GM19043 (cell line): ENCODE measurements at regions not wholly inside any gene's neighbourhood (a gene's known extent, or its start where the extent isn't known, plus 50 kb on each side); places are given as distances from the start of the nearest gene placed in this dataset.

ENCODE experiments used
- ATAC-seq: cut with Tn5 transposase; IDR thresholded peaks from one replicate; pipeline ENCODE4 v1.9.1; 2021; ENCODE audit warnings: low read depth; ENCODE audit not compliant: unreplicated experiment

DNA sequence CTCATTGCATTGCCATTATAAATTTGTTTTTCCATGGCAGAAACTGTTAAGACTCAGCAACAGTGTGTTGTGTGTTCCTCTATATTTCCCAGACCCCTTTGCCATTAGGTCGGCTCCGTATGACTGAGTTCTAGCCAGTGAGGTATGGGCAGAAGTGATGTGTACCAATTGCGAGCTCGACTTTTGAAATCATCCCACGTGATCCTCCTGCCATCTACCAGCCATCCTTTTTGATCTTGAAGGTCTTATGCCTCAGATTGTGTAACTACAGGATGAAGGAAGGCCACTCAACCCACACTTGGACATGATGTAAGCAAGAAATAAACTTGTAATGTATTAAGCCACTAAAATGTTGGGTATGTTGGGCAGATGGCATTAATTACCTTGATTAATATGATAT lies 562.3 kb downstream of the PDCD6IP start:
- ATAC-seq: no peak

DNA sequence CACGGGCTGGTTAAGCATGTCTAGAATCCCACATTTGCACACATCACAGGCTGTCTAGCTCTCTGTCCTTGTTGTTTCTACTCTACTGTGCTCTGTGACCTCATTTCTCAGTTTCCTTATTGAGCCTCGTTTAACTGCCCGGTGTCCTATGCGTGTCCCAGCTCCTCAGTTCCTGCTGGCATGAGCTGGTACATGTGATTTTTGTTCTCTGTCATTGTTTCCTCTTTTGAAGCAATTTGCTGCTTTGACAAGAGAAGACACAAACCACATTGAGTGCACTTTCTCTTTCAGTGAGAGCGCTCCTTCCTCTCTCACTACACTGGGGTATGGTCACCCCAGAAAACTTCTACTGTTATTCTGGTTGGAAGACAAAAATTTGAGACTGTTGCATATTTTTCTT lies 563.5 kb downstream of the PDCD6IP start:
- peak; percentile 88 for ATAC-seq

GRCh38 chr3:34362910-34363309 lies 564.5 kb downstream of the PDCD6IP start:
- no peak for ATAC-seq

GRCh38 chr3:34363881-34364280 lies 565.5 kb downstream of the PDCD6IP start:
- no peak for ATAC-seq

DNA sequence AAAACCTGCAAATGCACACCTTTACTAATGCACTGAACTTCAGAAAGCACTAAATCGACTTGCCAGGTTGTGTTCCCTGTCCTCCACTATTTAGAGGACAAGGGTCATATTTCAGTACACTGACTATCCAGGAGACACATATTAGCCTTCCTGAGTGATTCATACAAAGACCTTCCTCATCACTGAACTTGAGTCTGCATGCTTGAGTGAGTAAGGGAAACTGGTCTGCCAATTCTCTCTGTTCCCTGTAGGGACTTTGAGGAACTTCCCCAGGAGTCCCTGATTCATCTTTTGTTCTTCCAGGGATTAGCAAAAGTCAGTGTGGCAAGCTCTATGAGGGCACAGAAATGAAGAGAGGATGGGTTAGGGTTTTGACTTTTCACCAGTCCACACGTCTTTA lies 565.9 kb downstream of the PDCD6IP start:
- no peak for ATAC-seq

- no peak for ATAC-seq
Measured at GRCh38 chr3:34365231-34365630, 566.8 kb downstream of the PDCD6IP start.

DNA sequence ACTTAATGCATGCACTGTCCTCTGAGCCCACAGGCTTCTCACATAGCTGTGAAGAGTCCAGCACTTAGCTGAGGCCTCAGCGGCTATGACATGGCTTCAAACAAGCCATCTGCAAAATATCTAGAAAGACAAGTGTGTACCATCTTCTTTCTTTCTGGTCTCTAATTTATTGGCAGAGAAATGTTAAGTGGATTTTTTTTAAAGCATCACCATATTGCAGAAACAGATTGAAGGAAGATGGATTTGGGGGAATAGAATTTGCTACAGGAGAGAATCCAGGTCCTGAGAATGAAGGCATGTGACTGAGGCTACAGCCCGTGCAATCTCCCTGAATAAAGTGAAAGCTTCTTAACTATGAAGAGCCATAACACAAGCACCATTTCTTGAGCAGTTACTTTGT lies 567.3 kb downstream of the PDCD6IP start:
- no peak for ATAC-seq

DNA sequence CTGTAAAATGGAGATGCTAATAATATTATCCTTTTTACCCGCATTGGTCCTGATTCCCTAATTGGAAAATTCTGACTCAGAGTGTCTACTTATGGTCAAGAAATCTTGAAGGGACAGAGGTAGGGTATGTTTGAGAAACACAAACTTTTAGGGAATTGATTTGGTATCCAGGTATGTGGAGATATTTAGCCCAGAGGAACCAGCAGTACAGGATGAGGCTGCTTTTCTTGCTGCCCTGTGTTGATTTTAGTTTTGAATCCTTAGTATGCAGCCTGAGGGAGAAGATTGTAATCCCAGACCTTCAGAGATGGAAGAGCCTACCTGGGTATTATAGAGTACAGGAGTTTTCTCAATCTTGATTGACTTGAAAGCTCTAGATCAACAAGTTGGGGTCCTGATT lies 569.1 kb downstream of the PDCD6IP start:
- ATAC-seq: no peak

GRCh38 chr3:34374521-34374920 lies 576.1 kb downstream of the PDCD6IP start:
- ATAC-seq: no peak

- no peak for ATAC-seq
Measured at GRCh38 chr3:34376691-34377090, 578.3 kb downstream of the PDCD6IP start.

GRCh38 chr3:34377961-34378360 lies 579.5 kb downstream of the PDCD6IP start:
- no peak for ATAC-seq

- ATAC-seq: no peak
Measured at GRCh38 chr3:34381243-34381642, 582.8 kb downstream of the PDCD6IP start.

DNA sequence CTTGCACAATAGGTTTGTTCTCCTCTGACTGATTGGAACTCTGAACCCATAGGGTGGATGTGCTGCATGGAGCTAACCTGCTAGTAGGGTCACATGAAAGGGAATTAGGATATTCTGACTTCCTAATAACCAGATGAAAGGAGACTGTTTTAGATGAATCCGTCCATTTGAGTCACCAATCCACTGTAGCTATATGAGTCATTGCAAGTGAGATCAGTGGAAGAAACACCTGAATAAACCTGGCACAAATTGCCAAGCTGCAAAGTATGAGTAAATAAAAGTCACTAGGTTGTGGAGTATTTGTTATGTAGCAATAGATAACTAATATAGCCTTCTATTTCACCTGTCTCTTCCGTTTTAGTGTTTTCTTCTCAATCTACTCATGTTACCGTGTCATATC lies 584.4 kb downstream of the PDCD6IP start:
- no peak for ATAC-seq

GRCh38 chr3:34386309-34386708 lies 587.9 kb downstream of the PDCD6IP start:
- no peak for ATAC-seq

DNA sequence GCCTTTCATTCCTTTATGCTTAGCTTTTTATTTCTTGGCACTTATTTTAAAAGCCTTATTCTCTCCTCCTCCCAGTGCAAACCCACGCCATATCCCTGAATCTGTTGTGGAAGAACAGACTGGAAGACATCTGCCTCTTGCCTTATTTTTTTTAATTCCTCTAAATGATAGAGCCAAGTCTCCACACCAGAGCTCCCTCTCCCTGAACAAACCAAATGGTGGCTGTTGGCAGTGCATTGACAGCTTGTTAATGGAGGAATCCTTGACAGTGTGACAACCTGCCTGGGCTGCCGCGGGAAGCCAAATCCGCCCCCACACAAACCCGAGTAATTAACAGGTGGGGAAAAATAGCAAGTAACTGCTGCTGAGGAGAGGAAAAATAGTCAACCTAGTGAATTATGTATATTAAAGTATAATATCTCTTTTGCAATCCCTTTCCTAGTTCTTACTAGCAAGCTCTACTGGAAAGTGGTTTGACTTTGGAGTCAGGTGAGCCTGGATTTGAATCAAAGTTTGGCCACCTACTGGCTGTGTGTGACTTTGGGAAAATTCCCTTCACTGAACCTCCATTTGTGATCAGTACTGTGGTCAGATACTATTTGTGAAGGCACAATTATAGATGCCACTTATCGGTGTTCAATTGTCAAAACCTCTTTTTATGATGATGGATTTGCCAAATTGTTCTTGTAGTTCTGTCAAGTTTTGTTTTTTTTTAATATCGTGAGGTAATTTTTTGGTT lies 589.6 kb downstream of the PDCD6IP start:
- ATAC-seq: no peak

DNA sequence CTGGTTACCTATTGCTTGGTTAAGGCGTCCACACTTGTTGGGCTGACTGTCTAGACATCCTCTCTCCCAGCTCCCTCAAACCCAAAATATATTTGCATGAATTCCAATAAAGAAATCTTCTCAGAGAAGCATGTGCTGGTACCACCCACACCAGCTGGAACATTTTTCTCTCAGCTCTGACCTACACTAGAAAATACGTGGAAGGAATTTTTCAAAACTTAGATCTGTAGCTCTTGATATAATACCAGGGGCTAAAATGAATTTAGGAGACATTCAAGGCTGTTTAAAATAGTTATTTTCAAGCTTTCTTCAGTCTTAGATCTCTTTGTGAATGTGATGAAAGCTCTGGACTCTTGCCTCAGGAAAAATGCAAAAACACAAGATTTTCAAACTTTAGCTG lies 590.4 kb downstream of the PDCD6IP start:
- ATAC-seq: no peak

DNA sequence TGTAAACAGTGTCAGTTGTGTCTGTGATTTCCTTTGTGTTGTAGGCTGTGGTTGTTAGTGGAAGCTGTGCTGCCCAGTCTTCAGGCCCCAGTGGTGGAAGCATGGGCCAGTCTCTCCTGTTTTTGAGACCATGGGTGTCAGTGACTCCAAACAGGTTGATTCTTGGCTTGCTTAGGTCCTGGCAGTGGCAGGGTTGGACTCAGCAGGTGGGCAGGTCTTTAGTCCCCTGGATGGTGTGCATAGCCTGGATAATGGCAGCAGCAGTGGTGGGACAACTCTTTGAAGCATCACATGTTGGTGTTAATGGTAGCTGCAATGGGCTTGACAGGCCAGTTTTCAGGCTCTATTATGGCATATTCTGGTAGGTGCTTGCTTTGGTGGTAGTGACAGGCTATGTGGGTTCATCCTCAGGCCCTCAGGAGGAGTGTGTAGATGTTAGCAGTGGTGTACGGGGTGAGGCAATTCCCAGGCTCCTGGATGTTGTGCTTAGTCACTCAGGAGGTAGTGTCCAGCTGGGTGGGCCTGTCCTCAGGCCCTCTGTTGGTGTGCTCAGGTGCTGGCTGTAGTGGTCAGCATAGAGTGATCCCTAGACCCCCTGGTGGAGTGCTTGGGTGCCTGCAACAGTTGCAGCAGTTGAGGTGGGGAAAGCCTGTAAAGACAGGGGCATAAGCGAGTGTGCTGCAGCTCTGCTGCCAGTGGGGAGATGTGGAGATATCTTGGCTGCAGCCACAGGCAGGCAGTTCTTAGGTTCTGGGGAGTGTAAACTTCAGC lies 596.7 kb downstream of the PDCD6IP start:
- no peak for ATAC-seq

DNA sequence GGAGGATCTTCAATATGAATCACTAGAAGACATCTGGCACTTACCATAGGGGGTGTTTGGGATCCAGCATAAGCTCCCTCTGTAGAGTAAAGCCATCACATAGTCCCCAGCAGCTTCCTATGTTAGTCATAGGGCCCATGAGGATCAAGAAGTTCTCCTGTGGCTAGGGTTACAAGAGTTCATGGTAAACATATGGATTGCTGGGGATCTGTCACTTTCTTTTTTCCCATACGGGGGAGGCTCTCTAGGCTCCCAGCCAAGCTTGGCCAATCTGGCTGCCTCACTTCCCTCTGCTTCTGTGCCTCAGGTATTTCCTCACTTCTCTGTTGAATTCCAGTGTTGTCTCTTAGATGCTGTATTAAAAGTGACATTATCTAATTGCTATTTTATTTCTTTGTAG lies 597.9 kb downstream of the PDCD6IP start:
- ATAC-seq: no peak

DNA sequence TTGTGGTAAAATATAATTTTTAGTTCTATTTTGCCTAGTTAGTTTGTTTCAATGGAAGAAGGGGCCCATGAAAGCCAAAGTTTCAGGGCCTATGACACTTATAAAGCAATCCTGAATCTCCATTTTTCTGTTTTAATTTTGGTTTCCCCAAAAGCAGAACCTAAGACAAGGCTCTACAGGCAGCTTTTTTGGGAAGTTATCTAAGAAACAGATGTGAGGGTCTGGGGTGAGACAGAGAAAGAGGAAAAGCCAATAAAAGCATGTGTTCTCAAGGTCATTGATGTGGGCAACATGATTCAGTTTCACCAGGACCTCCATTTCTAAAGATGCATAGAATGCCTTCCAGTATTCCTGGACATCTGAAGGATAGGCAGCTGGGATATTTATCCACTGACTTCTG lies 598.5 kb downstream of the PDCD6IP start:
- ATAC-seq: no peak

DNA sequence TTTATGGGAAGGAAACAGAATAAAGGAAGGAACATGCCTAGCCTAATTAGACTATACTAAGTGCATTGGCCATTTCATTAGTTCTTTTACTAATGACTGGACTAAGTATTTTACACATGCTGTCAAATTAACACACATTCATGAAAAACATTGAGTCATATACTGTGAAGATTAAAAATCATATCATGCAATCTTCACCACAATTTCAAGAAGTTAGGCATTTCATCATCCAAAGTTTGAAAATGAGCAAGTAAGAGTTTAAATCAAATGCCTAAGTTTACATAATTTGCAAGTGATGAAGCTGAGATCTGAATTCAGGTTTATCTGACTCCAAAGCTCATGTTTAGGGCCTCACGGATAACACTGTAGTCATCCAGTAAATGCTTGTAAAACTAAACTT lies 601.0 kb downstream of the PDCD6IP start:
- ATAC-seq: no peak

DNA sequence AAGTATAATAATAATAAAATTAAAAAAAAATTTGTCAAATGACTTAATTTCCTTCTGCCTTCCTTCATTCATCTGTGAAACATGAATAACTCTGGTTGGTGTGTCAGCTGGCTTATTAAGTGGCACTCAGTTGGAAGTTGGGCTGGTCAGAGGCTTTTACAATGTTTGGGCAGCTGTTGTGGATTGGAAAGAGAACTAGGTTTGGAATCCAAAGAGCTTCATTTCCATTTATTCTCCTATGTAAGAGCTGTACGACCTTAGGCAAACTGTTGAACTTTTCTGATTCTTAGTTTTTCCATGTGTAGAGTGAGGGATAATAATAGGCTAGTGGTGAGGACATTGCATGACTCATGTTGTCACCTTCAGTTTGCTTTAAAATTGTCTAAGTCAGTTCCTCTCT lies 606.7 kb downstream of the PDCD6IP start:
- no peak for ATAC-seq

GRCh38 chr3:34407281-34407680 lies 608.9 kb downstream of the PDCD6IP start:
- ATAC-seq: no peak
